ENCODE measurements at regions not wholly inside any gene's neighbourhood (a gene's known extent, or its start where the extent isn't known, plus 50 kb on each side); places are given as distances from the start of the nearest gene placed in this dataset.

DNA sequence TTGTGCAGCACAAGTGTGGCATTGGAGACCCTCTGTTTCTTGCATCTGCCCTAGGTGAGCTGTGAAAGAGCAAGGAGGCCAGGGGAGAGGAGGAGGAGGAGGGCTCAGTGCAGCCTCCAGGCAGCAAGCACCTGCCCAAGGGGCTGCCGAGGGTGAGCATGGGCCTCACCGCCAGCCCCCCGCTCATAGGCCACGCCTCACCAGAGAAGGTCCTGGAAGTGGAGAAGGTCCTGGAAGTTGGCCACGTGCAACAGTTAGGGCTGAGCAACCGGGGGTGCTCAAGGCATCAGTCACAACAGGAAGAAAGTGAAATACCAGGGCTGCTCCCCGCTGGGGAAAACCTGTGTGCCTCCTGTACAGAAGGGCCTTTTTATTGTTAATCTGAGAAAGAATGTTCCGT lies 168.9 kb downstream of the TEX29 start:
- TF ChIP-seq, protein P1, sequence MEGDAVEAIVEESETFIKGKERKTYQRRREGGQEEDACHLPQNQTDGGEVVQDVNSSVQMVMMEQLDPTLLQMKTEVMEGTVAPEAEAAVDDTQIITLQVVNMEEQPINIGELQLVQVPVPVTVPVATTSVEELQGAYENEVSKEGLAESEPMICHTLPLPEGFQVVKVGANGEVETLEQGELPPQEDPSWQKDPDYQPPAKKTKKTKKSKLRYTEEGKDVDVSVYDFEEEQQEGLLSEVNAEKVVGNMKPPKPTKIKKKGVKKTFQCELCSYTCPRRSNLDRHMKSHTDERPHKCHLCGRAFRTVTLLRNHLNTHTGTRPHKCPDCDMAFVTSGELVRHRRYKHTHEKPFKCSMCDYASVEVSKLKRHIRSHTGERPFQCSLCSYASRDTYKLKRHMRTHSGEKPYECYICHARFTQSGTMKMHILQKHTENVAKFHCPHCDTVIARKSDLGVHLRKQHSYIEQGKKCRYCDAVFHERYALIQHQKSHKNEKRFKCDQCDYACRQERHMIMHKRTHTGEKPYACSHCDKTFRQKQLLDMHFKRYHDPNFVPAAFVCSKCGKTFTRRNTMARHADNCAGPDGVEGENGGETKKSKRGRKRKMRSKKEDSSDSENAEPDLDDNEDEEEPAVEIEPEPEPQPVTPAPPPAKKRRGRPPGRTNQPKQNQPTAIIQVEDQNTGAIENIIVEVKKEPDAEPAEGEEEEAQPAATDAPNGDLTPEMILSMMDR (IDR thresholded peaks at IDR 0.05; ENCODE audit: extremely low read depth, insufficient read depth, missing control alignments), result no peak
- no peak for DNase-seq (ENCODE audit: low spot score)
- in situ Hi-C loops (cut with MboI; ENCODE audit: low pct_unique_long_range_greater_than_20kb, low sequenced_read_pairs, unreplicated experiment), result no loop called here

DNA sequence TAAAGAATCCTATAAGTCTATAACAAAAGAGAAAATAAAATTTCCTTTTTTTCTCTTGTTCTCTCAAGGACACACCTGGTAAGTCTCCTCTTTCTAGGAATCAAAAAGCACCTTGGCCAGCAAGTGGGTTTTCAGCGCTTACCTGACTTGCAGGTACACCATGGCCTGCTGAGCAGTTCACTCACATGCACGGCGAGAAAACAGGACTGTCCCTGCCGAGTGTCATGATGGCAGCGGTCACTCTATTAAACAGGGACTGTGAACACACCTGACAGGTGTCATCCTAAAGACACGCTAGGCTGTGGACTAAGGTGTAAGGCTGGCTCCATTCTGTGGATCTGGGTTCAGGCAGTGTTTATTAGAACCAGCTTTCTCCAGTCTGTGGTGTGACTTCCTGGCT lies 170.2 kb downstream of the TEX29 start:
- DNase-seq (ENCODE audit: low spot score), result no peak
- TF ChIP-seq, protein P1 (IDR thresholded peaks at IDR 0.05; ENCODE audit: extremely low read depth, insufficient read depth, missing control alignments), result no peak
- in situ Hi-C loops (cut with MboI; ENCODE audit: low pct_unique_long_range_greater_than_20kb, low sequenced_read_pairs, unreplicated experiment), result no loop called here

GRCh38 chr13:111491021-111491420 lies 170.6 kb downstream of the TEX29 start:
- in situ Hi-C loops (cut with MboI; ENCODE audit: low pct_unique_long_range_greater_than_20kb, low sequenced_read_pairs, unreplicated experiment), result no loop called here
- DNase-seq (ENCODE audit: low spot score), result no peak
- TF ChIP-seq, protein P1 (IDR thresholded peaks at IDR 0.05; ENCODE audit: extremely low read depth, insufficient read depth, missing control alignments), result no peak

GRCh38 chr13:111491659-111492058 lies 171.2 kb downstream of the TEX29 start:
- in situ Hi-C loops (cut with MboI; ENCODE audit: low pct_unique_long_range_greater_than_20kb, low sequenced_read_pairs, unreplicated experiment), result no loop called here
- no peak for DNase-seq (ENCODE audit: low spot score)
- TF ChIP-seq, protein P1 (IDR thresholded peaks at IDR 0.05; ENCODE audit: extremely low read depth, insufficient read depth, missing control alignments), result no peak

- TF ChIP-seq, protein P1 (IDR thresholded peaks at IDR 0.05; ENCODE audit: extremely low read depth, insufficient read depth, missing control alignments), result no peak
- in situ Hi-C loops (cut with MboI; ENCODE audit: low pct_unique_long_range_greater_than_20kb, low sequenced_read_pairs, unreplicated experiment), result no loop called here
- DNase-seq (ENCODE audit: low spot score), result no peak
These were observed 172.0 kb downstream of the TEX29 start for GRCh38 chr13:111492341-111492950.

- in situ Hi-C loops (cut with MboI; ENCODE audit: low pct_unique_long_range_greater_than_20kb, low sequenced_read_pairs, unreplicated experiment), result no loop called here
- DNase-seq (ENCODE audit: low spot score), result no peak
- TF ChIP-seq, protein P1 (IDR thresholded peaks at IDR 0.05; ENCODE audit: extremely low read depth, insufficient read depth, missing control alignments), result no peak
These were observed 172.5 kb downstream of the TEX29 start for GRCh38 chr13:111492958-111493357.
